ENCODE measurements at regions not wholly inside any gene's neighbourhood (a gene's known extent, or its start where the extent isn't known, plus 50 kb on each side); places are given as distances from the start of the nearest gene placed in this dataset.

- H3K9me2 ChIP-seq (ENCODE audit: insufficient read depth): 0 out of 2 replicates have a peak, but pooled peaks cover 4% of the 10 kb centered on the region
- Mint-ChIP-seq H3K9me3 (peaks cover 61% of the 10 kb centered on the region), H3K4me1 (peaks cover 17% of the 10 kb centered on the region), H3K27ac (no peak overlapping the region), H3K4me3 (no peak overlapping the region), H3K36me3 (ENCODE audit: low read depth) (peaks cover 14% of the 10 kb centered on the region), H3K27me3 (ENCODE audit: insufficient read depth, low read depth, poor library complexity) (no peaks in the 10 kb centered on the region)
- no peak for TF ChIP-seq ZNF331 (CRISPR knock-in tag; IDR thresholded peaks at IDR 0.05; ENCODE audit: low read depth)
- no peak for TF ChIP-seq ZNF114 (CRISPR knock-in tag; IDR thresholded peaks at IDR 0.05)
- TF ChIP-seq EZH2phosphoT487 (IDR thresholded peaks at IDR 0.05; ENCODE audit: unreplicated experiment): no peak
- no peak for TF ChIP-seq CREB1 (CRISPR knock-in tag; IDR thresholded peaks at IDR 0.05; ENCODE audit: low read depth)
- no peak for TF ChIP-seq STAT1 (IDR thresholded peaks at IDR 0.05; ENCODE audit: unreplicated experiment)
- no peak for TF ChIP-seq ETS1 (IDR thresholded peaks at IDR 0.05)
- TF ChIP-seq REST (IDR thresholded peaks at IDR 0.05; ENCODE audit: unreplicated experiment): no peak
- no peak overlapping the region for H2AFZ ChIP-seq
- H3F3A ChIP-seq (replicated peaks; ENCODE audit: low read depth): no peaks in the 10 kb centered on the region
- H4K20me1 ChIP-seq (replicated peaks; ENCODE audit: insufficient read depth): no peaks in the 10 kb centered on the region
- DNase-seq (ENCODE audit: low spot score): no peak
- peaks cover 12% of the 10 kb centered on the region; the same call in 1 of the 2 replicates for H3K4me1 ChIP-seq (ENCODE audit: insufficient read depth)
- H3K27me3 ChIP-seq (ENCODE audit: insufficient read depth): no peaks in the 10 kb centered on the region
- ATAC-seq: no peak
- H3K4me2 ChIP-seq: no peak overlapping the region
- H3K36me3 ChIP-seq (ENCODE audit: insufficient read depth): no peaks in the 10 kb centered on the region
- no peaks in the 10 kb centered on the region for H3K79me2 ChIP-seq (replicated peaks; ENCODE audit: insufficient read depth)
- no peak overlapping the region for H3K27ac ChIP-seq (ENCODE audit: low read depth)
- H3K4me3 ChIP-seq: no peak overlapping the region
Observed at GRCh38 chr10:130930821-130931220, 380.7 kb downstream of the TCERG1L start.

- no peak for TF ChIP-seq ZNF114 (CRISPR knock-in tag; IDR thresholded peaks at IDR 0.05)
- no peak for TF ChIP-seq STAT1 (IDR thresholded peaks at IDR 0.05; ENCODE audit: unreplicated experiment)
- TF ChIP-seq JUNB (IDR thresholded peaks at IDR 0.05; ENCODE audit: unreplicated experiment): no peak
- TF ChIP-seq POLR2AphosphoS5 (IDR thresholded peaks at IDR 0.05; ENCODE audit: low read depth): no peak
- TF ChIP-seq CTCF (conservative IDR thresholded peaks at IDR 0.05; ENCODE audit: low read depth in 2 of 2): no peak
- TF ChIP-seq NANOG (IDR thresholded peaks at IDR 0.05; ENCODE audit: borderline replicate concordance): no peak
- no peak for TF ChIP-seq REST (IDR thresholded peaks at IDR 0.05; ENCODE audit: unreplicated experiment)
- no peak for TF ChIP-seq EZH2 (IDR thresholded peaks at IDR 0.05; ENCODE audit: low read depth, unreplicated experiment)
- TF ChIP-seq ZNF331 (CRISPR knock-in tag; IDR thresholded peaks at IDR 0.05; ENCODE audit: low read depth): no peak
Observed at GRCh38 chr10:130931256-130931655, 380.3 kb downstream of the TCERG1L start.

More at GRCh38 chr10:130931256-130931655, 380.3 kb downstream of the TCERG1L start:
- Histone ChIP-seq H2AFZ (no peak overlapping the region), H3K9me2 (ENCODE audit: insufficient read depth) (0 out of 2 replicates have a peak, but pooled peaks cover 4% of the 10 kb centered on the region), H3K4me3 (no peak overlapping the region), H3K4me2 (no peak overlapping the region), H4K20me1 (replicated peaks; ENCODE audit: insufficient read depth) (no peaks in the 10 kb centered on the region), H3K79me2 (replicated peaks; ENCODE audit: insufficient read depth) (no peaks in the 10 kb centered on the region), H3K36me3 (ENCODE audit: insufficient read depth) (no peaks in the 10 kb centered on the region), H3K27me3 (ENCODE audit: insufficient read depth) (no peaks in the 10 kb centered on the region), H3F3A (replicated peaks; ENCODE audit: low read depth) (no peaks in the 10 kb centered on the region), H3K4me1 (ENCODE audit: insufficient read depth) (peaks cover 12% of the 10 kb centered on the region; the same call in 1 of the 2 replicates), H3K27ac (ENCODE audit: low read depth) (no peak overlapping the region)
- Mint-ChIP-seq H3K4me3 (no peak overlapping the region), H3K27me3 (ENCODE audit: insufficient read depth, low read depth, poor library complexity) (no peaks in the 10 kb centered on the region), H3K9me3 (peaks cover 65% of the 10 kb centered on the region), H3K36me3 (ENCODE audit: low read depth) (peaks cover 14% of the 10 kb centered on the region), H3K4me1 (peaks cover 17% of the 10 kb centered on the region), H3K27ac (no peak overlapping the region)
- ATAC-seq: no peak
- no peak for DNase-seq (ENCODE audit: low spot score)

All from GM23338 (cell line).